ENCODE measurements at regions not wholly inside any gene's neighbourhood (a gene's known extent, or its start where the extent isn't known, plus 50 kb on each side); places are given as distances from the start of the nearest gene placed in this dataset.

GRCh38 chr14:28303248-28303647, 463.3 kb upstream of the FOXG1 start:
- H4K12ac ChIP-seq (ENCODE audit: low read depth, low read length): no peak overlapping the region
- H2BK120ac ChIP-seq (ENCODE audit: insufficient read depth, low read length, poor library complexity): no peak overlapping the region
- no peak overlapping the region for H3K14ac ChIP-seq (ENCODE audit: low read length)
- H4K91ac ChIP-seq (ENCODE audit: low read depth, low read length): no peak overlapping the region
- no CpG with 5 or more reads among the region's 1 CpG for WGBS (ENCODE audit: extremely low coverage, insufficient coverage, insufficient read length)
- H2AFZ ChIP-seq (ENCODE audit: insufficient read depth, low read length, poor library complexity): no peak overlapping the region
- H3K36me3 ChIP-seq (ENCODE audit: control insufficient read depth in 1 of 2, insufficient read depth in 2 of 2, low read length in 2 of 2): no peaks in the 10 kb centered on the region
- no peaks in the 10 kb centered on the region for H3K4me1 ChIP-seq (ENCODE audit: control insufficient read depth in 1 of 2, insufficient read depth in 2 of 2, low read length in 2 of 2)
- H3K27ac ChIP-seq (ENCODE audit: low read depth, low read length): no peak overlapping the region
- H3K4ac ChIP-seq (ENCODE audit: low read depth, low read length): no peak overlapping the region
- no peak overlapping the region for H3K18ac ChIP-seq (ENCODE audit: low read length)
- H3K9me3 ChIP-seq (ENCODE audit: insufficient read depth, low read depth, low read length): peaks cover 5% of the 10 kb centered on the region
- H2AK5ac ChIP-seq (ENCODE audit: low read length): no peak overlapping the region
- no peak overlapping the region for H2BK5ac ChIP-seq (ENCODE audit: low read depth, low read length, poor library complexity)
- no peak overlapping the region for H3K4me2 ChIP-seq (ENCODE audit: low read length)
- H2BK12ac ChIP-seq (ENCODE audit: low read length): no peak overlapping the region
- H3K79me2 ChIP-seq (ENCODE audit: control insufficient read depth, insufficient read depth, low read length, poor library complexity): no peaks in the 10 kb centered on the region
- H3K27me3 ChIP-seq (ENCODE audit: insufficient read depth, low read length): no peaks in the 10 kb centered on the region
- no peak overlapping the region for H3K9ac ChIP-seq (ENCODE audit: low read length)
- no peak overlapping the region for H3K23ac ChIP-seq (ENCODE audit: low read length)
- H3K79me1 ChIP-seq (ENCODE audit: low read length): no peaks in the 10 kb centered on the region
- H3K4me3 ChIP-seq (ENCODE audit: low read depth, low read length): no peak overlapping the region
- no peak overlapping the region for H4K8ac ChIP-seq (ENCODE audit: low read depth, low read length)
- no peak for DNase-seq

- H3K36me3 ChIP-seq (ENCODE audit: control insufficient read depth in 1 of 2, insufficient read depth in 2 of 2, low read length in 2 of 2): no peaks in the 10 kb centered on the region
- no peak overlapping the region for H3K4me3 ChIP-seq (ENCODE audit: low read depth, low read length)
- H3K14ac ChIP-seq (ENCODE audit: low read length): no peak overlapping the region
- no peak overlapping the region for H3K18ac ChIP-seq (ENCODE audit: low read length)
- no peak overlapping the region for H3K23ac ChIP-seq (ENCODE audit: low read length)
- H3K79me2 ChIP-seq (ENCODE audit: control insufficient read depth, insufficient read depth, low read length, poor library complexity): no peaks in the 10 kb centered on the region
- no peak overlapping the region for H2AK5ac ChIP-seq (ENCODE audit: low read length)
- H3K79me1 ChIP-seq (ENCODE audit: low read length): no peaks in the 10 kb centered on the region
- no peak overlapping the region for H4K12ac ChIP-seq (ENCODE audit: low read depth, low read length)
- H3K4me1 ChIP-seq (ENCODE audit: control insufficient read depth in 1 of 2, insufficient read depth in 2 of 2, low read length in 2 of 2): no peaks in the 10 kb centered on the region
- no peak overlapping the region for H3K9ac ChIP-seq (ENCODE audit: low read length)
- no peak overlapping the region for H2BK12ac ChIP-seq (ENCODE audit: low read length)
- DNase-seq: no peak
- H4K8ac ChIP-seq (ENCODE audit: low read depth, low read length): no peak overlapping the region
- no peak overlapping the region for H3K4ac ChIP-seq (ENCODE audit: low read depth, low read length)
- H3K9me3 ChIP-seq (ENCODE audit: insufficient read depth, low read depth, low read length): peaks cover 3% of the 10 kb centered on the region
- no peak overlapping the region for H2BK5ac ChIP-seq (ENCODE audit: low read depth, low read length, poor library complexity)
- no peak overlapping the region for H4K91ac ChIP-seq (ENCODE audit: low read depth, low read length)
- H3K27ac ChIP-seq (ENCODE audit: low read depth, low read length): no peak overlapping the region
- H2AFZ ChIP-seq (ENCODE audit: insufficient read depth, low read length, poor library complexity): no peak overlapping the region
- H3K4me2 ChIP-seq (ENCODE audit: low read length): no peak overlapping the region
- no peak overlapping the region for H2BK120ac ChIP-seq (ENCODE audit: insufficient read depth, low read length, poor library complexity)
- H3K27me3 ChIP-seq (ENCODE audit: insufficient read depth, low read length): no peaks in the 10 kb centered on the region
These were observed 460.6 kb upstream of the FOXG1 start for GRCh38 chr14:28305938-28306337.

GRCh38 chr14:28307506-28307905, 459.1 kb upstream of the FOXG1 start:
- Histone ChIP-seq H3K4me1 (ENCODE audit: control insufficient read depth in 1 of 2, insufficient read depth in 2 of 2, low read length in 2 of 2) (no peaks in the 10 kb centered on the region), H3K4me2 (ENCODE audit: low read length) (no peak overlapping the region), H3K27me3 (ENCODE audit: insufficient read depth, low read length) (no peaks in the 10 kb centered on the region), H3K23ac (ENCODE audit: low read length) (no peak overlapping the region), H3K36me3 (ENCODE audit: control insufficient read depth in 1 of 2, insufficient read depth in 2 of 2, low read length in 2 of 2) (no peaks in the 10 kb centered on the region), H2AK5ac (ENCODE audit: low read length) (no peak overlapping the region), H3K4me3 (ENCODE audit: low read depth, low read length) (no peak overlapping the region), H3K14ac (ENCODE audit: low read length) (no peak overlapping the region), H3K4ac (ENCODE audit: low read depth, low read length) (no peak overlapping the region), H4K8ac (ENCODE audit: low read depth, low read length) (no peak overlapping the region), H2BK12ac (ENCODE audit: low read length) (no peak overlapping the region), H2AFZ (ENCODE audit: insufficient read depth, low read length, poor library complexity) (no peak overlapping the region), H2BK5ac (ENCODE audit: low read depth, low read length, poor library complexity) (no peak overlapping the region), H3K79me1 (ENCODE audit: low read length) (no peaks in the 10 kb centered on the region), H3K9me3 (ENCODE audit: insufficient read depth, low read depth, low read length) (no peaks in the 10 kb centered on the region), H3K9ac (ENCODE audit: low read length) (no peak overlapping the region), H3K79me2 (ENCODE audit: control insufficient read depth, insufficient read depth, low read length, poor library complexity) (no peaks in the 10 kb centered on the region), H4K12ac (ENCODE audit: low read depth, low read length) (no peak overlapping the region), H2BK120ac (ENCODE audit: insufficient read depth, low read length, poor library complexity) (no peak overlapping the region), H4K91ac (ENCODE audit: low read depth, low read length) (no peak overlapping the region), H3K18ac (ENCODE audit: low read length) (no peak overlapping the region), H3K27ac (ENCODE audit: low read depth, low read length) (no peak overlapping the region)
- DNase-seq: no peak
- no CpG with 5 or more reads among the region's 1 CpG for WGBS (ENCODE audit: extremely low coverage, insufficient coverage, insufficient read length)

- no peaks in the 10 kb centered on the region for H3K27me3 ChIP-seq (ENCODE audit: insufficient read depth, low read length)
- no peak overlapping the region for H4K12ac ChIP-seq (ENCODE audit: low read depth, low read length)
- no peaks in the 10 kb centered on the region for H3K4me1 ChIP-seq (ENCODE audit: control insufficient read depth in 1 of 2, insufficient read depth in 2 of 2, low read length in 2 of 2)
- peak in 1 of 2 donors; percentile 26 for DNase-seq
- H3K79me2 ChIP-seq (ENCODE audit: control insufficient read depth, insufficient read depth, low read length, poor library complexity): no peaks in the 10 kb centered on the region
- H3K36me3 ChIP-seq (ENCODE audit: control insufficient read depth in 1 of 2, insufficient read depth in 2 of 2, low read length in 2 of 2): no peaks in the 10 kb centered on the region
- no peak overlapping the region for H3K23ac ChIP-seq (ENCODE audit: low read length)
- H3K4me3 ChIP-seq (ENCODE audit: low read depth, low read length): no peak overlapping the region
- no peaks in the 10 kb centered on the region for H3K79me1 ChIP-seq (ENCODE audit: low read length)
- no peak overlapping the region for H3K14ac ChIP-seq (ENCODE audit: low read length)
- H3K27ac ChIP-seq (ENCODE audit: low read depth, low read length): no peak overlapping the region
- H4K91ac ChIP-seq (ENCODE audit: low read depth, low read length): no peak overlapping the region
- H2BK5ac ChIP-seq (ENCODE audit: low read depth, low read length, poor library complexity): no peak overlapping the region
- H3K4me2 ChIP-seq (ENCODE audit: low read length): no peak overlapping the region
- no peak overlapping the region for H3K18ac ChIP-seq (ENCODE audit: low read length)
- WGBS (ENCODE audit: extremely low coverage, insufficient coverage, insufficient read length): no CpG with 5 or more reads among the region's 2 CpGs
- no peak overlapping the region for H3K9ac ChIP-seq (ENCODE audit: low read length)
- no peak overlapping the region for H2BK120ac ChIP-seq (ENCODE audit: insufficient read depth, low read length, poor library complexity)
- no peak overlapping the region for H4K8ac ChIP-seq (ENCODE audit: low read depth, low read length)
- no peak overlapping the region for H3K4ac ChIP-seq (ENCODE audit: low read depth, low read length)
- no peak overlapping the region for H2BK12ac ChIP-seq (ENCODE audit: low read length)
- no peak overlapping the region for H2AK5ac ChIP-seq (ENCODE audit: low read length)
- no peaks in the 10 kb centered on the region for H3K9me3 ChIP-seq (ENCODE audit: insufficient read depth, low read depth, low read length)
- no peak overlapping the region for H2AFZ ChIP-seq (ENCODE audit: insufficient read depth, low read length, poor library complexity)
These were observed 457.9 kb upstream of the FOXG1 start for GRCh38 chr14:28308734-28309133.
